ENCODE measurements at regions not wholly inside any gene's neighbourhood (a gene's known extent, or its start where the extent isn't known, plus 50 kb on each side); places are given as distances from the start of the nearest gene placed in this dataset.

DNA sequence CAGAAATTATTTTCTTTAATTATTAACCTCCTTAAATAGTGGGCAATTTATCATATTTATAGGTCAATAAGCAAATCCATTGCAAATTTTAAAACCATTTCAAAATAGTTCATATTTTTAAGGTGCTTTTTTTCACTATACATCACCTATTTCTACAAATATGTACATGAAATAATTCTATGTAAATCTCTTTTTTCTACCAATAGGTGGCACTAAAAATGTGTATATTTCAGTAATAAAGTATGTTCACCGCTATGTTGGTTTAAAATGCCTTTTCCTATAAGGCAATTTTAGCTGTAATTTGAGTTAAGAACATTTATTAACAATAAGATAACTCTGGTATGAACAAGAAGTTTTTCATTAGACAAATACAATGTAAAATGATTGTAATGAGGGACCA lies 672.2 kb downstream of the KCTD8 start:
- TF ChIP-seq POLR2A (IDR thresholded peaks at IDR 0.05), result no peak
- TF ChIP-seq, protein P1, sequence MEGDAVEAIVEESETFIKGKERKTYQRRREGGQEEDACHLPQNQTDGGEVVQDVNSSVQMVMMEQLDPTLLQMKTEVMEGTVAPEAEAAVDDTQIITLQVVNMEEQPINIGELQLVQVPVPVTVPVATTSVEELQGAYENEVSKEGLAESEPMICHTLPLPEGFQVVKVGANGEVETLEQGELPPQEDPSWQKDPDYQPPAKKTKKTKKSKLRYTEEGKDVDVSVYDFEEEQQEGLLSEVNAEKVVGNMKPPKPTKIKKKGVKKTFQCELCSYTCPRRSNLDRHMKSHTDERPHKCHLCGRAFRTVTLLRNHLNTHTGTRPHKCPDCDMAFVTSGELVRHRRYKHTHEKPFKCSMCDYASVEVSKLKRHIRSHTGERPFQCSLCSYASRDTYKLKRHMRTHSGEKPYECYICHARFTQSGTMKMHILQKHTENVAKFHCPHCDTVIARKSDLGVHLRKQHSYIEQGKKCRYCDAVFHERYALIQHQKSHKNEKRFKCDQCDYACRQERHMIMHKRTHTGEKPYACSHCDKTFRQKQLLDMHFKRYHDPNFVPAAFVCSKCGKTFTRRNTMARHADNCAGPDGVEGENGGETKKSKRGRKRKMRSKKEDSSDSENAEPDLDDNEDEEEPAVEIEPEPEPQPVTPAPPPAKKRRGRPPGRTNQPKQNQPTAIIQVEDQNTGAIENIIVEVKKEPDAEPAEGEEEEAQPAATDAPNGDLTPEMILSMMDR (IDR thresholded peaks at IDR 0.05), result no peak
